Prostate gland (tissue), 2 donors: ENCODE measurements at regions not wholly inside any gene's neighbourhood (a gene's known extent, or its start where the extent isn't known, plus 50 kb on each side); places are given as distances from the start of the nearest gene placed in this dataset.

Experiments used
- CTCF ChIP-seq, 4 experiments: fragments of 200-600 bp in 2 of 4; fragments of 450-650 bp in 2 of 4; sonication (generic) in 2 of 4; IDR thresholded peaks; 1 replicate in 3 of 4; 2 replicates in 1 of 4; pipeline ENCODE4 v1.5.1; 2016 to 2019; ENCODE audit warnings: antibody characterized with exemption in 4 of 4, mild to moderate bottlenecking in 2 of 4, moderate library complexity in 2 of 4
- POLR2A ChIP-seq: fragments of 450-650 bp; IDR thresholded peaks from one replicate; pipeline ENCODE4 v1.6.1; 2016; ENCODE audit warnings: antibody characterized with exemption, mild to moderate bottlenecking

DNA sequence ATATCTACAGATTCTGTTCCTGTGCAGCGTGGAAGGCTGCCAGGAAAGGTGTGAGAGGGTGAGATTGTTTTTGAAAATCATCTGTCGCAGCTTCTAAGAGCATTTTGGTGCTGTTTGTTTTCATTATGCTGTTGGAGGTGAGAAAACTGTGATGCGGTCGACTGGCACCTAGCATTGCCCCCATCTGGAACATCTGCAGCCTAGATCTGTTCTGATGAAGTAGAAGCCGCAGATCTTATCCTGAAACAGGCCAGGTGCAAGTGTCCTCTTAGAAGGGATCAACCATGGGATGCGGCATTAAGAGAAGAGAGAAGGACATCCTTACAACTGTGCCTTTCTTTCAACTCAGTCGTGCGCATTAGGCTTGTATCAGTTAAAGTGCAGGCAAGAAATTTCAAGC, 167.3 kb downstream of the CDH26 start:
- TF ChIP-seq POLR2A (no peak), CTCF (IDR thresholded peaks at IDR 0.05) (no peak)
